ENCODE measurements at regions not wholly inside any gene's neighbourhood (a gene's known extent, or its start where the extent isn't known, plus 50 kb on each side); places are given as distances from the start of the nearest gene placed in this dataset.
A peak's percentile ranks its signal among the peaks of the same experiment; 100 is the strongest.

GRCh38 chr6:33923857-33924514 lies 120.2 kb upstream of the MLN start:
- H3K36me3 ChIP-seq, result no peaks in the 10 kb centered on the region
- H3K27me3 ChIP-seq, result peaks cover 0 to 3% of the 10 kb centered on the region in 2 donors
- intact Hi-C loops (cut with DNase I; ENCODE audit: low total_unique reads), result no loop called here
- peaks cover 0 to 11% (median 0%) of the 10 kb centered on the region in 4 donors for H3K4me1 ChIP-seq
- TF ChIP-seq CTCF (IDR thresholded peaks at IDR 0.05), result no peak
- no peaks in the 10 kb centered on the region for H3K9me3 ChIP-seq
- DNase-seq, result no peak
- H3K4me3 ChIP-seq, result no peak overlapping the region
- H3K27ac ChIP-seq, result no peak overlapping the region

- H3K36me3 ChIP-seq, result no peaks in the 10 kb centered on the region
- no peaks in the 10 kb centered on the region for H3K9me3 ChIP-seq
- DNase-seq, result no peak
- H3K4me3 ChIP-seq, result no peak overlapping the region
- TF ChIP-seq CTCF (IDR thresholded peaks at IDR 0.05), result no peak
- H3K27me3 ChIP-seq, result peaks cover 0 to 6% of the 10 kb centered on the region in 2 donors
- H3K27ac ChIP-seq, result no peak overlapping the region
- intact Hi-C loops (cut with DNase I; ENCODE audit: low total_unique reads), result no loop called here
- no peaks in the 10 kb centered on the region for H3K4me1 ChIP-seq
Measured at GRCh38 chr6:33921745-33922144, 117.9 kb upstream of the MLN start.

GRCh38 chr6:33918175-33918695 lies 114.4 kb upstream of the MLN start:
- no peak for TF ChIP-seq CTCF (IDR thresholded peaks at IDR 0.05)
- Histone ChIP-seq H3K4me1 (no peaks in the 10 kb centered on the region), H3K9me3 (no peaks in the 10 kb centered on the region), H3K36me3 (no peaks in the 10 kb centered on the region), H3K27ac (no peak overlapping the region), H3K4me3 (no peak overlapping the region), H3K27me3 (peaks cover 0 to 6% of the 10 kb centered on the region in 2 donors)
- intact Hi-C loops (cut with DNase I; ENCODE audit: low total_unique reads), result no loop called here
- no peak for DNase-seq

GRCh38 chr6:33915134-33915533 lies 111.3 kb upstream of the MLN start:
- intact Hi-C loops (cut with DNase I; ENCODE audit: low total_unique reads), result no loop called here
- no peak overlapping the region for H3K27ac ChIP-seq
- no peaks in the 10 kb centered on the region for H3K4me1 ChIP-seq
- H3K27me3 ChIP-seq, result peaks cover 0 to 9% of the 10 kb centered on the region in 2 donors
- H3K36me3 ChIP-seq, result no peaks in the 10 kb centered on the region
- TF ChIP-seq CTCF (IDR thresholded peaks at IDR 0.05), result no peak
- no peak overlapping the region for H3K4me3 ChIP-seq
- H3K9me3 ChIP-seq, result no peaks in the 10 kb centered on the region
- DNase-seq, result peak in 1 of 2 donors; percentile 31

- Histone ChIP-seq H3K27ac (no peak overlapping the region), H3K36me3 (no peaks in the 10 kb centered on the region), H3K27me3 (peaks cover 0 to 9% of the 10 kb centered on the region in 2 donors), H3K4me1 (no peaks in the 10 kb centered on the region), H3K9me3 (no peaks in the 10 kb centered on the region), H3K4me3 (no peak overlapping the region)
- TF ChIP-seq CTCF (IDR thresholded peaks at IDR 0.05), result no peak
- intact Hi-C loops (cut with DNase I; ENCODE audit: low total_unique reads), result no loop called here
- DNase-seq, result no peak
Measured at GRCh38 chr6:33914645-33915044, 110.8 kb upstream of the MLN start.
